ENCODE measurements at regions not wholly inside any gene's neighbourhood (a gene's known extent, or its start where the extent isn't known, plus 50 kb on each side); places are given as distances from the start of the nearest gene placed in this dataset.

GRCh38 chr10:130551676-130552075 is 415.5 kb downstream of the GLRX3 start:
- no peak for TF ChIP-seq CTCF (conservative IDR thresholded peaks at IDR 0.05 in 1 of 2, IDR thresholded peaks at IDR 0.05 in 1 of 2; ENCODE audit: extremely low read depth in 1 of 2, insufficient read depth in 1 of 2, low read depth in 1 of 2, low read length in 2 of 2)
- TF ChIP-seq EZH2 (IDR thresholded peaks at IDR 0.05; ENCODE audit: borderline replicate concordance, low read length): no peak
